Liver (tissue), 3 donors: ENCODE measurements at regions not wholly inside any gene's neighbourhood (a gene's known extent, or its start where the extent isn't known, plus 50 kb on each side); places are given as distances from the start of the nearest gene placed in this dataset.

Experiments
- ATF3 ChIP-seq: IDR thresholded peaks from 2 replicates; pipeline ENCODE4 v1.6.1; 2016; ENCODE audit warnings: antibody characterized with exemption
- CTCF ChIP-seq: fragments of 150-350 bp; IDR thresholded peaks from 2 replicates; pipeline ENCODE4 v1.5.1; 2017; ENCODE audit warnings: improper control_type of control experiment, low read depth, low read length; ENCODE audit not compliant: missing input control
- FOXA1 ChIP-seq: IDR thresholded peaks from 2 replicates; pipeline ENCODE4 v1.6.1; 2016; ENCODE audit warnings: antibody characterized with exemption
- HNF4A ChIP-seq, 2 donors: conservative IDR thresholded peaks; 2 replicates each; pipeline ENCODE4 v1.6.1; 2016; ENCODE audit warnings: antibody characterized with exemption in 2 of 2, mild to moderate bottlenecking in 2 of 2
- JUND ChIP-seq, 2 donors: IDR thresholded peaks; 2 replicates each; pipeline ENCODE4 v1.6.1; 2016; ENCODE audit warnings: antibody characterized with exemption in 2 of 2
- MAX ChIP-seq: IDR thresholded peaks from 2 replicates; pipeline ENCODE4 v1.6.1; 2016; ENCODE audit warnings: antibody characterized with exemption
- REST ChIP-seq: IDR thresholded peaks from 2 replicates; pipeline ENCODE4 v1.6.1; 2016; ENCODE audit warnings: antibody characterized with exemption, mild to moderate bottlenecking
- RXRA ChIP-seq, 2 donors: IDR thresholded peaks; 2 replicates each; pipeline ENCODE4 v1.6.1; 2017 to 2018; ENCODE audit warnings: antibody characterized with exemption in 2 of 2, mild to moderate bottlenecking in 1 of 2
- SP1 ChIP-seq: IDR thresholded peaks from 2 replicates; pipeline ENCODE4 v1.6.1; 2018; ENCODE audit warnings: antibody characterized with exemption, mild to moderate bottlenecking
- TAF1 ChIP-seq: conservative IDR thresholded peaks from 2 replicates; pipeline ENCODE4 v1.6.1; 2016; ENCODE audit warnings: antibody characterized with exemption, mild to moderate bottlenecking
- YY1 ChIP-seq: IDR thresholded peaks from 2 replicates; pipeline ENCODE4 v1.6.1; 2016; ENCODE audit warnings: antibody characterized with exemption, mild to moderate bottlenecking
- ZBTB33 ChIP-seq: IDR thresholded peaks from 2 replicates; pipeline ENCODE4 v1.6.1; 2016; ENCODE audit warnings: antibody characterized with exemption
- donor health status: healthy.
- donor health status: healthy.

- TF ChIP-seq JUND (IDR thresholded peaks at IDR 0.05): no peak
- TF ChIP-seq REST: no peak
- no peak for TF ChIP-seq CTCF
- no peak for TF ChIP-seq MAX
- TF ChIP-seq YY1: no peak
- no peak for TF ChIP-seq HNF4A (conservative IDR thresholded peaks at IDR 0.05)
- no peak for TF ChIP-seq TAF1
- TF ChIP-seq SP1: no peak
- no peak for TF ChIP-seq RXRA (IDR thresholded peaks at IDR 0.05)
- no peak for TF ChIP-seq ATF3
- TF ChIP-seq FOXA1: no peak
- no peak for TF ChIP-seq ZBTB33
Measured at GRCh38 chr12:28890664-28891063, 258.4 kb upstream of the FAR2 start.
